ENCODE measurements at regions not wholly inside any gene's neighbourhood (a gene's known extent, or its start where the extent isn't known, plus 50 kb on each side); places are given as distances from the start of the nearest gene placed in this dataset.

- DNase-seq (ENCODE audit: low read depth, low spot score) (no peak), FAIRE-seq (no peak)
- Histone ChIP-seq H3K4me3 (ENCODE audit: control insufficient read depth in 2 of 3, extremely low read depth in 1 of 3, insufficient read depth in 2 of 3, low read depth in 1 of 3, low read length in 3 of 3) (no peak overlapping the region), H3K27ac (ENCODE audit: control insufficient read depth, insufficient read depth, low read length) (no peak overlapping the region), H3K79me2 (ENCODE audit: control insufficient read depth, insufficient read depth, low read length) (no peaks in the 10 kb centered on the region), H3K4me1 (ENCODE audit: control insufficient read depth, extremely low read depth, insufficient read depth, low read length) (peaks cover 39% of the 10 kb centered on the region), H4K20me1 (ENCODE audit: control insufficient read depth, extremely low read depth, insufficient read depth, low read length) (no peaks in the 10 kb centered on the region), H3K9me3 (ENCODE audit: control insufficient read depth, low read depth, low read length) (no peaks in the 10 kb centered on the region), H3K9ac (ENCODE audit: control insufficient read depth, extremely low read depth, insufficient read depth, low read length) (no peak overlapping the region), H3K27me3 (ENCODE audit: control insufficient read depth, extremely low read depth, insufficient read depth, low read length) (no peaks in the 10 kb centered on the region), H3K9me1 (ENCODE audit: control insufficient read depth, extremely low read depth, insufficient read depth, low read length) (no peaks in the 10 kb centered on the region), H3K4me2 (ENCODE audit: control insufficient read depth, extremely low read depth, insufficient read depth, low read depth, low read length) (no peak overlapping the region), H2AFZ (ENCODE audit: control insufficient read depth, low read length) (no peak overlapping the region), H3K36me3 (ENCODE audit: control insufficient read depth in 2 of 2, extremely low read depth in 1 of 2, insufficient read depth in 2 of 2, low read length in 2 of 2) (no peaks in the 10 kb centered on the region)
- dilution Hi-C loops (cut with MboI; ENCODE audit: extremely low pct_ligation_motif_present, low sequenced_read_pairs) = no loop called here
- TF ChIP-seq EZH2 (IDR thresholded peaks at IDR 0.05; ENCODE audit: low read length) (no peak), CTCF (optimal IDR thresholded peaks at IDR 0.05 in 1 of 3, IDR thresholded peaks at IDR 0.05 in 1 of 3, conservative IDR thresholded peaks at IDR 0.05 in 1 of 3; ENCODE audit: extremely low read depth in 1 of 3, insufficient read depth in 2 of 3, low read length in 3 of 3) (no peak)
Measured at GRCh38 chr18:45164551-45164950, 450.7 kb upstream of the SLC14A2 start.

GRCh38 chr18:45165176-45165713, 450.0 kb upstream of the SLC14A2 start:
- no peak for FAIRE-seq
- Histone ChIP-seq H3K79me2 (ENCODE audit: control insufficient read depth, insufficient read depth, low read length) (no peaks in the 10 kb centered on the region), H3K4me2 (ENCODE audit: control insufficient read depth, extremely low read depth, insufficient read depth, low read depth, low read length) (no peak overlapping the region), H3K36me3 (ENCODE audit: control insufficient read depth in 2 of 2, extremely low read depth in 1 of 2, insufficient read depth in 2 of 2, low read length in 2 of 2) (no peaks in the 10 kb centered on the region), H3K9ac (ENCODE audit: control insufficient read depth, extremely low read depth, insufficient read depth, low read length) (no peak overlapping the region), H3K27ac (ENCODE audit: control insufficient read depth, insufficient read depth, low read length) (no peak overlapping the region), H3K4me1 (ENCODE audit: control insufficient read depth, extremely low read depth, insufficient read depth, low read length) (peaks cover 45% of the 10 kb centered on the region), H3K4me3 (ENCODE audit: control insufficient read depth in 2 of 3, extremely low read depth in 1 of 3, insufficient read depth in 2 of 3, low read depth in 1 of 3, low read length in 3 of 3) (no peak overlapping the region), H3K9me3 (ENCODE audit: control insufficient read depth, low read depth, low read length) (no peaks in the 10 kb centered on the region), H3K27me3 (ENCODE audit: control insufficient read depth, extremely low read depth, insufficient read depth, low read length) (no peaks in the 10 kb centered on the region), H3K9me1 (ENCODE audit: control insufficient read depth, extremely low read depth, insufficient read depth, low read length) (no peaks in the 10 kb centered on the region), H4K20me1 (ENCODE audit: control insufficient read depth, extremely low read depth, insufficient read depth, low read length) (no peaks in the 10 kb centered on the region), H2AFZ (ENCODE audit: control insufficient read depth, low read length) (no peak overlapping the region)
- dilution Hi-C loops (cut with MboI; ENCODE audit: extremely low pct_ligation_motif_present, low sequenced_read_pairs) = no loop called here
- DNase-seq (ENCODE audit: low read depth, low spot score) = no peak
- TF ChIP-seq EZH2 (IDR thresholded peaks at IDR 0.05; ENCODE audit: low read length) = no peak
- no peak for TF ChIP-seq CTCF (optimal IDR thresholded peaks at IDR 0.05 in 1 of 3, IDR thresholded peaks at IDR 0.05 in 1 of 3, conservative IDR thresholded peaks at IDR 0.05 in 1 of 3; ENCODE audit: extremely low read depth in 1 of 3, insufficient read depth in 2 of 3, low read length in 3 of 3)
